Panc1 (cell line): ENCODE measurements at regions not wholly inside any gene's neighbourhood (a gene's known extent, or its start where the extent isn't known, plus 50 kb on each side); places are given as distances from the start of the nearest gene placed in this dataset.

Experiments used
- ATAC-seq: fragments of 200-7000 bp; cut with Tn5 transposase; 2 replicates; pipeline ENCODE4 v1.9.1; 2020; ENCODE audit warnings: mild to moderate bottlenecking, moderate library complexity
- BruUV-seq: library from RNA; stranded (reverse); fragments of 400-500 nt; replicated peaks from 2 replicates; lab custom pipeline; 2021; lab: Mats Ljungman, UMichigan
- CTCF ChIA-PET: fragments of 300-600 bp; sonication (Branson Sonifier 250); formaldehyde crosslinking; loops from one replicate; lab custom pipeline; 2022; ENCODE audit warnings: antibody characterized with exemption; lab: Charles Lee
- POLR2A ChIA-PET: fragments of 300-600 bp; sonication (Branson Sonifier 250); formaldehyde crosslinking; loops from one replicate; lab custom pipeline; 2022; ENCODE audit warnings: antibody characterized with exemption; lab: Charles Lee
- DNase-seq: peaks from one replicate; pipeline ENCODE4 v3.0.0-alpha.2; 2010; ENCODE audit warnings: low read depth, low spot score
- H3K27ac ChIP-seq: 2 replicates; pipeline ENCODE4 v1.5.1; 2011; ENCODE audit warnings: mild to moderate bottlenecking, low read length, inconsistent platforms
- H3K27me3 ChIP-seq: fragments of 200-500 bp; sonication (Bioruptor generic); 2 replicates; pipeline ENCODE4 v1.6.0; 2014; ENCODE audit warnings: low read length, inconsistent platforms; ENCODE audit not compliant: control insufficient read depth, insufficient read depth
- H3K36me3 ChIP-seq: fragments of 200-500 bp; sonication (Bioruptor generic); 2 replicates; pipeline ENCODE4 v1.5.1; 2014; ENCODE audit warnings: inconsistent platforms, mild to moderate bottlenecking, low read length, moderate library complexity; ENCODE audit not compliant: control insufficient read depth, insufficient read depth
- H3K4me1 ChIP-seq: 2 replicates; pipeline ENCODE4 v1.5.1; 2011; ENCODE audit warnings: inconsistent platforms, mild to moderate bottlenecking, low read length, moderate library complexity; ENCODE audit not compliant: control insufficient read depth, insufficient read depth
- H3K4me3 ChIP-seq, 2 experiments: 2 replicates each; pipeline ENCODE4 v1.5.1; 2011 to 2012; ENCODE audit warnings: low read depth in 2 of 2, low read length in 2 of 2, mild to moderate bottlenecking in 2 of 2, inconsistent platforms in 1 of 2, moderate library complexity in 1 of 2
- H3K9me3 ChIP-seq: fragments of 200-500 bp; sonication (Bioruptor generic); 2 replicates; pipeline ENCODE4 v1.5.1; 2014; ENCODE audit warnings: low read depth, mild to moderate bottlenecking, inconsistent platforms, low read length, moderate library complexity; ENCODE audit not compliant: control insufficient read depth, insufficient read depth
- POLR2AphosphoS5 ChIP-seq: IDR thresholded peaks from 2 replicates; pipeline ENCODE4 v1.6.1; 2012; ENCODE audit warnings: mild to moderate bottlenecking, low read depth, low read length, moderate library complexity
- SIN3A ChIP-seq: IDR thresholded peaks from 2 replicates; pipeline ENCODE4 v1.6.1; 2012; ENCODE audit warnings: low read depth, mild to moderate bottlenecking, low read length, moderate library complexity, borderline replicate concordance; ENCODE audit not compliant: insufficient read depth
- TCF7L2 ChIP-seq: IDR thresholded peaks from 2 replicates; pipeline ENCODE4 v1.6.1; 2011; ENCODE audit warnings: mild to moderate bottlenecking, low read depth, low read length, inconsistent platforms
- in situ Hi-C: cut with HindIII; loops from 2 replicates; pipeline ENCODE4 v1.10.0; 2016; ENCODE audit warnings: low sequenced_read_pairs, low pct_unique_long_range_greater_than_20kb
- intact Hi-C: fragments of 100-400 bp; cut with micrococcal nuclease; formaldehyde crosslinking; loops from one replicate; pipeline ENCODE4 v1.10.0; 2022; ENCODE audit not compliant: unreplicated experiment
- TF ChIP-seq, protein P1 (sequence below), 2 experiments: IDR thresholded peaks; 2 replicates each; pipeline ENCODE4 v1.6.1; 2011 to 2012; ENCODE audit warnings: low read depth in 2 of 2, control low read depth in 1 of 2, low read length in 1 of 2, mild to moderate bottlenecking in 1 of 2, moderate library complexity in 1 of 2; ENCODE audit not compliant: insufficient read depth in 1 of 2
- TF ChIP-seq, protein P2 (sequence below): fragments of 450-650 bp; IDR thresholded peaks from 2 replicates; pipeline ENCODE4 v1.5.1; 2017; ENCODE audit warnings: mild to moderate bottlenecking

GRCh38 chr5:5602554-5602953, 180.1 kb downstream of the ICE1 start:
- H3K27ac ChIP-seq, result no peak overlapping the region
- intact Hi-C loops, result no loop called here
- no peak for DNase-seq
- in situ Hi-C loops, result no loop called here
- TF ChIP-seq SIN3A, result no peak
- TF ChIP-seq, protein P1, sequence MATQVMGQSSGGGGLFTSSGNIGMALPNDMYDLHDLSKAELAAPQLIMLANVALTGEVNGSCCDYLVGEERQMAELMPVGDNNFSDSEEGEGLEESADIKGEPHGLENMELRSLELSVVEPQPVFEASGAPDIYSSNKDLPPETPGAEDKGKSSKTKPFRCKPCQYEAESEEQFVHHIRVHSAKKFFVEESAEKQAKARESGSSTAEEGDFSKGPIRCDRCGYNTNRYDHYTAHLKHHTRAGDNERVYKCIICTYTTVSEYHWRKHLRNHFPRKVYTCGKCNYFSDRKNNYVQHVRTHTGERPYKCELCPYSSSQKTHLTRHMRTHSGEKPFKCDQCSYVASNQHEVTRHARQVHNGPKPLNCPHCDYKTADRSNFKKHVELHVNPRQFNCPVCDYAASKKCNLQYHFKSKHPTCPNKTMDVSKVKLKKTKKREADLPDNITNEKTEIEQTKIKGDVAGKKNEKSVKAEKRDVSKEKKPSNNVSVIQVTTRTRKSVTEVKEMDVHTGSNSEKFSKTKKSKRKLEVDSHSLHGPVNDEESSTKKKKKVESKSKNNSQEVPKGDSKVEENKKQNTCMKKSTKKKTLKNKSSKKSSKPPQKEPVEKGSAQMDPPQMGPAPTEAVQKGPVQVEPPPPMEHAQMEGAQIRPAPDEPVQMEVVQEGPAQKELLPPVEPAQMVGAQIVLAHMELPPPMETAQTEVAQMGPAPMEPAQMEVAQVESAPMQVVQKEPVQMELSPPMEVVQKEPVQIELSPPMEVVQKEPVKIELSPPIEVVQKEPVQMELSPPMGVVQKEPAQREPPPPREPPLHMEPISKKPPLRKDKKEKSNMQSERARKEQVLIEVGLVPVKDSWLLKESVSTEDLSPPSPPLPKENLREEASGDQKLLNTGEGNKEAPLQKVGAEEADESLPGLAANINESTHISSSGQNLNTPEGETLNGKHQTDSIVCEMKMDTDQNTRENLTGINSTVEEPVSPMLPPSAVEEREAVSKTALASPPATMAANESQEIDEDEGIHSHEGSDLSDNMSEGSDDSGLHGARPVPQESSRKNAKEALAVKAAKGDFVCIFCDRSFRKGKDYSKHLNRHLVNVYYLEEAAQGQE (IDR thresholded peaks at IDR 0.05; ENCODE audit: insufficient read depth in 1 of 2, low read depth in 2 of 2, low read length in 1 of 2), result no peak
- TF ChIP-seq, protein P2, sequence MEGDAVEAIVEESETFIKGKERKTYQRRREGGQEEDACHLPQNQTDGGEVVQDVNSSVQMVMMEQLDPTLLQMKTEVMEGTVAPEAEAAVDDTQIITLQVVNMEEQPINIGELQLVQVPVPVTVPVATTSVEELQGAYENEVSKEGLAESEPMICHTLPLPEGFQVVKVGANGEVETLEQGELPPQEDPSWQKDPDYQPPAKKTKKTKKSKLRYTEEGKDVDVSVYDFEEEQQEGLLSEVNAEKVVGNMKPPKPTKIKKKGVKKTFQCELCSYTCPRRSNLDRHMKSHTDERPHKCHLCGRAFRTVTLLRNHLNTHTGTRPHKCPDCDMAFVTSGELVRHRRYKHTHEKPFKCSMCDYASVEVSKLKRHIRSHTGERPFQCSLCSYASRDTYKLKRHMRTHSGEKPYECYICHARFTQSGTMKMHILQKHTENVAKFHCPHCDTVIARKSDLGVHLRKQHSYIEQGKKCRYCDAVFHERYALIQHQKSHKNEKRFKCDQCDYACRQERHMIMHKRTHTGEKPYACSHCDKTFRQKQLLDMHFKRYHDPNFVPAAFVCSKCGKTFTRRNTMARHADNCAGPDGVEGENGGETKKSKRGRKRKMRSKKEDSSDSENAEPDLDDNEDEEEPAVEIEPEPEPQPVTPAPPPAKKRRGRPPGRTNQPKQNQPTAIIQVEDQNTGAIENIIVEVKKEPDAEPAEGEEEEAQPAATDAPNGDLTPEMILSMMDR, result no peak
- TF ChIP-seq TCF7L2, result no peak
- no peak for TF ChIP-seq POLR2AphosphoS5
- no peaks in the 10 kb centered on the region for H3K36me3 ChIP-seq
- ChIA-PET POLR2A (interaction anchor here (0.6 kb wide), 1 partner anchor 499 kb away, joined by 4 read pairs; no protein-coding TSS in a partner anchor), CTCF (no interaction called here)
- H3K9me3 ChIP-seq, result no peaks in the 10 kb centered on the region
- H3K4me3 ChIP-seq, result no peak overlapping the region
- ATAC-seq, result no peak
- H3K27me3 ChIP-seq, result no peaks in the 10 kb centered on the region
- no TSS peak for BruUV-seq
- H3K4me1 ChIP-seq, result no peaks in the 10 kb centered on the region

- Histone ChIP-seq H3K36me3 (no peaks in the 10 kb centered on the region), H3K4me1 (no peaks in the 10 kb centered on the region), H3K9me3 (no peaks in the 10 kb centered on the region), H3K4me3 (no peak overlapping the region), H3K27ac (no peak overlapping the region), H3K27me3 (no peaks in the 10 kb centered on the region)
- POLR2A ChIA-PET, result no interaction called here
- in situ Hi-C loops, result no loop called here
- ATAC-seq (no peak), DNase-seq (no peak)
- intact Hi-C loops, result no loop called here
- BruUV-seq, result no TSS peak
- CTCF ChIA-PET, result no interaction called here
- TF ChIP-seq POLR2AphosphoS5 (no peak), SIN3A (no peak), TCF7L2 (no peak)
- TF ChIP-seq, protein P2, result no peak
- TF ChIP-seq, protein P1 (IDR thresholded peaks at IDR 0.05; ENCODE audit: insufficient read depth in 1 of 2, low read depth in 2 of 2, low read length in 1 of 2), result no peak
Observed at GRCh38 chr5:5598547-5599113, 176.2 kb downstream of the ICE1 start.
